ENCODE measurements at regions not wholly inside any gene's neighbourhood (a gene's known extent, or its start where the extent isn't known, plus 50 kb on each side); places are given as distances from the start of the nearest gene placed in this dataset.

GRCh38 chr7:10797157-10797556 is 176.5 kb upstream of the PHF14 start:
- no peak for DNase-seq
- Histone ChIP-seq H3K4me1 (ENCODE audit: low read depth) (no peaks in the 10 kb centered on the region), H3K9me3 (no peaks in the 10 kb centered on the region), H3K4me3 (no peak overlapping the region), H3K36me3 (ENCODE audit: low read depth) (no peaks in the 10 kb centered on the region)
- ATAC-seq, result no peak
- no peak for TF ChIP-seq CTCF (IDR thresholded peaks at IDR 0.05)
- intact Hi-C loops (cut with DNase I, micrococcal nuclease), result no loop called here

- Histone ChIP-seq H3K9me3 (no peaks in the 10 kb centered on the region), H3K36me3 (ENCODE audit: low read depth) (no peaks in the 10 kb centered on the region), H3K4me1 (ENCODE audit: low read depth) (no peaks in the 10 kb centered on the region), H3K4me3 (no peak overlapping the region)
- intact Hi-C loops (cut with DNase I, micrococcal nuclease), result no loop called here
- ATAC-seq (no peak), DNase-seq (no peak)
- TF ChIP-seq CTCF (IDR thresholded peaks at IDR 0.05), result no peak
These were observed 175.6 kb upstream of the PHF14 start for GRCh38 chr7:10798044-10798443.

GRCh38 chr7:10799475-10799874 is 174.2 kb upstream of the PHF14 start:
- no peak for ATAC-seq
- DNase-seq, result no peak
- intact Hi-C loops (cut with DNase I, micrococcal nuclease), result no loop called here
- Histone ChIP-seq H3K4me3 (no peak overlapping the region), H3K36me3 (ENCODE audit: low read depth) (no peaks in the 10 kb centered on the region), H3K4me1 (ENCODE audit: low read depth) (no peaks in the 10 kb centered on the region), H3K9me3 (no peaks in the 10 kb centered on the region)
- no peak for TF ChIP-seq CTCF (IDR thresholded peaks at IDR 0.05)

GRCh38 chr7:10802011-10802410 is 171.7 kb upstream of the PHF14 start:
- no peaks in the 10 kb centered on the region for H3K4me1 ChIP-seq (ENCODE audit: low read depth)
- no peak for TF ChIP-seq CTCF (IDR thresholded peaks at IDR 0.05)
- no peaks in the 10 kb centered on the region for H3K36me3 ChIP-seq (ENCODE audit: low read depth)
- no peak for DNase-seq
- no peak overlapping the region for H3K4me3 ChIP-seq
- intact Hi-C loops (cut with DNase I, micrococcal nuclease), result no loop called here
- no peaks in the 10 kb centered on the region for H3K9me3 ChIP-seq
- no peak for ATAC-seq

GRCh38 chr7:10802526-10802925 is 171.1 kb upstream of the PHF14 start:
- ATAC-seq (no peak), DNase-seq (no peak)
- intact Hi-C loops (cut with DNase I, micrococcal nuclease), result no loop called here
- Histone ChIP-seq H3K36me3 (ENCODE audit: low read depth) (no peaks in the 10 kb centered on the region), H3K4me1 (ENCODE audit: low read depth) (no peaks in the 10 kb centered on the region), H3K9me3 (no peaks in the 10 kb centered on the region), H3K4me3 (no peak overlapping the region)
- no peak for TF ChIP-seq CTCF (IDR thresholded peaks at IDR 0.05)

GRCh38 chr7:10803720-10804119 is 170.0 kb upstream of the PHF14 start:
- no peak for TF ChIP-seq CTCF (IDR thresholded peaks at IDR 0.05)
- Histone ChIP-seq H3K4me3 (no peak overlapping the region), H3K36me3 (ENCODE audit: low read depth) (no peaks in the 10 kb centered on the region), H3K4me1 (ENCODE audit: low read depth) (no peaks in the 10 kb centered on the region), H3K9me3 (no peaks in the 10 kb centered on the region)
- no peak for ATAC-seq
- intact Hi-C loops (cut with DNase I, micrococcal nuclease), result no loop called here
- no peak for DNase-seq
